ENCODE measurements at regions not wholly inside any gene's neighbourhood (a gene's known extent, or its start where the extent isn't known, plus 50 kb on each side); places are given as distances from the start of the nearest gene placed in this dataset.

DNA sequence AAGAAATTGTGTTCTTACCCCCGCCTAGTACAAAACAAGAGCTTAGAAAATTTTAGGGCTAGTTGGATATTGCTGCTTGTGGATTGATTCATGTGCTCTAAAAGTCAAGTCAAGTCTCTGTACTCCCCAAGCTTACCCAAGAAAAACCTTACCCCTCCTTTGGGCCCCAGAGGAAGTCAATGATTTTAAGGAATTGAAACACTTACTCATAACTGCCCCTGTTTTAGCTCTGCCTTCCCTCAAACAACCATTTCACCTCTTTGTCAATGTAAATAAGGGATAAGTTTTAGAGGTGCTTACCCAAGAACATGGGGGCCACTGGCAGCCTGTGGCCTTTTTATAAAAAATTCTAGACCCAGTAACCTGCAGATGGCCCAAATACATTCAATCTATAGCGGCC, 136.6 kb upstream of the RMP24 start (continued):
- TF ChIP-seq CUX1 (IDR thresholded peaks at IDR 0.05; ENCODE audit: insufficient replicate concordance, low read depth, low read length) (no peak), TCF12 (IDR thresholded peaks at IDR 0.05; ENCODE audit: low read depth, low read length) (no peak), POU2F2 (IDR thresholded peaks at IDR 0.05; ENCODE audit: borderline replicate concordance, low read depth, low read length) (0 out of 3 replicates have a peak, but pooled peaks have one; percentile 31), ATF7 (IDR thresholded peaks at IDR 0.05; ENCODE audit: low read depth) (peak; percentile 18; the same call in 1 of the 2 replicates), ZNF622 (IDR thresholded peaks at IDR 0.05) (no peak), BMI1 (IDR thresholded peaks at IDR 0.05; ENCODE audit: borderline replicate concordance) (0 out of 2 replicates have a peak, but pooled peaks have one; percentile 37), LARP7 (IDR thresholded peaks at IDR 0.05) (no peak), ZZZ3 (IDR thresholded peaks at IDR 0.05; ENCODE audit: control insufficient read depth, insufficient read length, low read depth) (no peak), ZNF24 (IDR thresholded peaks at IDR 0.05) (no peak), STAT1 (conservative IDR thresholded peaks at IDR 0.05) (no peak), SRF (IDR thresholded peaks at IDR 0.05; ENCODE audit: low read depth in 2 of 2, low read length in 2 of 2) (peak in 1 of 2 experiments; percentile 54; a peak in 1 of 4 replicates), GABPA (IDR thresholded peaks at IDR 0.05; ENCODE audit: low read depth) (0 out of 2 replicates have a peak, but pooled peaks have one; percentile 33), EGR1 (IDR thresholded peaks at IDR 0.05; ENCODE audit: borderline replicate concordance in 1 of 2, low read depth in 2 of 2, low read length in 2 of 2) (no peak), RELA (IDR thresholded peaks at IDR 0.05; ENCODE audit: borderline replicate concordance, partially characterized antibody) (no peak), IRF4 (IDR thresholded peaks at IDR 0.05; ENCODE audit: low read depth, low read length) (peak; percentile 89), MEF2B (IDR thresholded peaks at IDR 0.05; ENCODE audit: partially characterized antibody, poor library complexity, severe bottlenecking) (peak; percentile 63), BRCA1 (IDR thresholded peaks at IDR 0.05; ENCODE audit: low read depth, low read length) (no peak), NRF1 (conservative IDR thresholded peaks at IDR 0.05; ENCODE audit: low read depth, low read length) (no peak), JUNB (IDR thresholded peaks at IDR 0.05) (peak; percentile 90), HDAC6 (IDR thresholded peaks at IDR 0.05; ENCODE audit: unreplicated experiment) (no peak)
- TF ChIP-seq, protein P1, sequence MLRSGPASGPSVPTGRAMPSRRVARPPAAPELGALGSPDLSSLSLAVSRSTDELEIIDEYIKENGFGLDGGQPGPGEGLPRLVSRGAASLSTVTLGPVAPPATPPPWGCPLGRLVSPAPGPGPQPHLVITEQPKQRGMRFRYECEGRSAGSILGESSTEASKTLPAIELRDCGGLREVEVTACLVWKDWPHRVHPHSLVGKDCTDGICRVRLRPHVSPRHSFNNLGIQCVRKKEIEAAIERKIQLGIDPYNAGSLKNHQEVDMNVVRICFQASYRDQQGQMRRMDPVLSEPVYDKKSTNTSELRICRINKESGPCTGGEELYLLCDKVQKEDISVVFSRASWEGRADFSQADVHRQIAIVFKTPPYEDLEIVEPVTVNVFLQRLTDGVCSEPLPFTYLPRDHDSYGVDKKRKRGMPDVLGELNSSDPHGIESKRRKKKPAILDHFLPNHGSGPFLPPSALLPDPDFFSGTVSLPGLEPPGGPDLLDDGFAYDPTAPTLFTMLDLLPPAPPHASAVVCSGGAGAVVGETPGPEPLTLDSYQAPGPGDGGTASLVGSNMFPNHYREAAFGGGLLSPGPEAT (IDR thresholded peaks at IDR 0.05; ENCODE audit: low read depth) = peak; percentile 55
- TF ChIP-seq, protein P2, sequence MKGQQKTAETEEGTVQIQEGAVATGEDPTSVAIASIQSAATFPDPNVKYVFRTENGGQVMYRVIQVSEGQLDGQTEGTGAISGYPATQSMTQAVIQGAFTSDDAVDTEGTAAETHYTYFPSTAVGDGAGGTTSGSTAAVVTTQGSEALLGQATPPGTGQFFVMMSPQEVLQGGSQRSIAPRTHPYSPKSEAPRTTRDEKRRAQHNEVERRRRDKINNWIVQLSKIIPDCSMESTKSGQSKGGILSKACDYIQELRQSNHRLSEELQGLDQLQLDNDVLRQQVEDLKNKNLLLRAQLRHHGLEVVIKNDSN (IDR thresholded peaks at IDR 0.05; ENCODE audit: borderline replicate concordance, extremely low read length, insufficient read depth, low read depth, low read length) = no peak
- TF ChIP-seq, protein P3, sequence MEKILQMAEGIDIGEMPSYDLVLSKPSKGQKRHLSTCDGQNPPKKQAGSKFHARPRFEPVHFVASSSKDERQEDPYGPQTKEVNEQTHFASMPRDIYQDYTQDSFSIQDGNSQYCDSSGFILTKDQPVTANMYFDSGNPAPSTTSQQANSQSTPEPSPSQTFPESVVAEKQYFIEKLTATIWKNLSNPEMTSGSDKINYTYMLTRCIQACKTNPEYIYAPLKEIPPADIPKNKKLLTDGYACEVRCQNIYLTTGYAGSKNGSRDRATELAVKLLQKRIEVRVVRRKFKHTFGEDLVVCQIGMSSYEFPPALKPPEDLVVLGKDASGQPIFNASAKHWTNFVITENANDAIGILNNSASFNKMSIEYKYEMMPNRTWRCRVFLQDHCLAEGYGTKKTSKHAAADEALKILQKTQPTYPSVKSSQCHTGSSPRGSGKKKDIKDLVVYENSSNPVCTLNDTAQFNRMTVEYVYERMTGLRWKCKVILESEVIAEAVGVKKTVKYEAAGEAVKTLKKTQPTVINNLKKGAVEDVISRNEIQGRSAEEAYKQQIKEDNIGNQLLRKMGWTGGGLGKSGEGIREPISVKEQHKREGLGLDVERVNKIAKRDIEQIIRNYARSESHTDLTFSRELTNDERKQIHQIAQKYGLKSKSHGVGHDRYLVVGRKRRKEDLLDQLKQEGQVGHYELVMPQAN (conservative IDR thresholded peaks at IDR 0.05) = no peak
